Ectodermal cell (in vitro differentiated cells): ENCODE measurements at regions not wholly inside any gene's neighbourhood (a gene's known extent, or its start where the extent isn't known, plus 50 kb on each side); places are given as distances from the start of the nearest gene placed in this dataset.

Experiments
- H3K27ac ChIP-seq: 2 replicates; pipeline ENCODE4 v1.7.0; 2013; ENCODE audit warnings: mild to moderate bottlenecking, low read depth, low read length; ENCODE audit not compliant: insufficient read depth, poor library complexity, severe bottlenecking
- H3K27me3 ChIP-seq: 2 replicates; pipeline ENCODE4 v1.7.0; 2013; ENCODE audit warnings: mild to moderate bottlenecking, low read length; ENCODE audit not compliant: insufficient read depth, control insufficient read depth, poor library complexity, severe bottlenecking
- H3K36me3 ChIP-seq: one replicate; pipeline ENCODE4 v1.7.0; 2013; ENCODE audit warnings: low read length; ENCODE audit not compliant: control insufficient read depth, insufficient read depth
- H3K4me1 ChIP-seq: one replicate; pipeline ENCODE4 v1.7.0; 2013; ENCODE audit warnings: low read length; ENCODE audit not compliant: control insufficient read depth, insufficient read depth
- H3K4me3 ChIP-seq: 2 replicates; pipeline ENCODE4 v1.7.0; 2013; ENCODE audit warnings: low read depth, low read length, control low read depth; ENCODE audit not compliant: insufficient read depth
- H3K9me3 ChIP-seq: 2 replicates; pipeline ENCODE4 v1.7.0; 2013; ENCODE audit warnings: mild to moderate bottlenecking, low read length, moderate library complexity; ENCODE audit not compliant: control insufficient read depth
- WGBS, 2 experiments: methylation state at CpG; one replicate each; pipeline ENCODE4 v1.1.7; 2013; ENCODE audit warnings: missing lambda C conversion rate in 2 of 2; 5-methylcytosine and 5-hydroxymethylcytosine counted together

GRCh38 chr5:152337484-152337883 is 67.6 kb downstream of the NMUR2 start:
- no peaks in the 10 kb centered on the region for H3K27me3 ChIP-seq
- H3K4me3 ChIP-seq: no peak overlapping the region

GRCh38 chr5:152335461-152335860 is 69.6 kb downstream of the NMUR2 start:
- H3K9me3 ChIP-seq: no peaks in the 10 kb centered on the region
- H3K27ac ChIP-seq: no peak overlapping the region
- H3K4me3 ChIP-seq: no peak overlapping the region
- no peaks in the 10 kb centered on the region for H3K27me3 ChIP-seq
- no peaks in the 10 kb centered on the region for H3K4me1 ChIP-seq
- WGBS, 2 experiments: 94 to 96% methylated on average over 1 of the region's 1 CpG
- no peaks in the 10 kb centered on the region for H3K36me3 ChIP-seq

More at GRCh38 chr5:152337484-152337883, 67.6 kb downstream of the NMUR2 start:
- Histone ChIP-seq H3K36me3 (no peaks in the 10 kb centered on the region), H3K9me3 (no peaks in the 10 kb centered on the region), H3K27ac (no peak overlapping the region), H3K4me1 (no peaks in the 10 kb centered on the region)

- no peaks in the 10 kb centered on the region for H3K4me1 ChIP-seq
- WGBS, 2 experiments: 81 to 86% methylated on average over 5 of the region's 5 CpGs
- no peak overlapping the region for H3K4me3 ChIP-seq
- no peak overlapping the region for H3K27ac ChIP-seq
- no peaks in the 10 kb centered on the region for H3K9me3 ChIP-seq
- H3K36me3 ChIP-seq: no peaks in the 10 kb centered on the region
- H3K27me3 ChIP-seq: no peaks in the 10 kb centered on the region
These were observed 72.2 kb downstream of the NMUR2 start for GRCh38 chr5:152332716-152333460.

- 96 to 97% methylated on average over 2 of the region's 2 CpGs for WGBS, 2 experiments
- H3K9me3 ChIP-seq: no peaks in the 10 kb centered on the region
- no peak overlapping the region for H3K27ac ChIP-seq
- no peaks in the 10 kb centered on the region for H3K36me3 ChIP-seq
- no peaks in the 10 kb centered on the region for H3K4me1 ChIP-seq
- no peak overlapping the region for H3K4me3 ChIP-seq
- no peaks in the 10 kb centered on the region for H3K27me3 ChIP-seq
These were observed 73.4 kb downstream of the NMUR2 start for GRCh38 chr5:152331718-152332117.

- no peaks in the 10 kb centered on the region for H3K9me3 ChIP-seq
- H3K27me3 ChIP-seq: no peaks in the 10 kb centered on the region
- no peak overlapping the region for H3K27ac ChIP-seq
- H3K36me3 ChIP-seq: no peaks in the 10 kb centered on the region
- WGBS, 2 experiments: 100% methylated on average over 2 of the region's 2 CpGs
- no peaks in the 10 kb centered on the region for H3K4me1 ChIP-seq
- no peak overlapping the region for H3K4me3 ChIP-seq
These were observed 74.1 kb downstream of the NMUR2 start for GRCh38 chr5:152331006-152331405.

GRCh38 chr5:152329761-152330283 is 75.3 kb downstream of the NMUR2 start:
- H3K27ac ChIP-seq: no peak overlapping the region
- no peaks in the 10 kb centered on the region for H3K36me3 ChIP-seq

GRCh38 chr5:152329207-152329606 is 75.9 kb downstream of the NMUR2 start:
- Histone ChIP-seq H3K27me3 (no peaks in the 10 kb centered on the region), H3K9me3 (no peaks in the 10 kb centered on the region), H3K4me1 (no peaks in the 10 kb centered on the region), H3K27ac (no peak overlapping the region), H3K36me3 (no peaks in the 10 kb centered on the region), H3K4me3 (no peak overlapping the region)
- WGBS, 2 experiments: 89 to 90% methylated on average over 5 of the region's 5 CpGs

More at GRCh38 chr5:152329761-152330283, 75.3 kb downstream of the NMUR2 start:
- Histone ChIP-seq H3K27me3 (no peaks in the 10 kb centered on the region), H3K9me3 (no peaks in the 10 kb centered on the region), H3K4me3 (no peak overlapping the region), H3K4me1 (no peaks in the 10 kb centered on the region)
- WGBS, 2 experiments: 93 to 96% methylated on average over 5 of the region's 5 CpGs

GRCh38 chr5:152315942-152316341 is 89.1 kb downstream of the NMUR2 start:
- WGBS, 2 experiments: 90 to 98% methylated on average over 4 of the region's 4 CpGs
- Histone ChIP-seq H3K36me3 (no peaks in the 10 kb centered on the region), H3K27ac (no peak overlapping the region), H3K4me3 (no peak overlapping the region), H3K27me3 (no peaks in the 10 kb centered on the region), H3K4me1 (peaks cover 3% of the 10 kb centered on the region), H3K9me3 (no peaks in the 10 kb centered on the region)

GRCh38 chr5:152314196-152314829 is 90.8 kb downstream of the NMUR2 start:
- no peak overlapping the region for H3K27ac ChIP-seq
- no peaks in the 10 kb centered on the region for H3K27me3 ChIP-seq
- H3K4me1 ChIP-seq: peaks cover 15% of the 10 kb centered on the region
- no CpG with 5 or more reads among the region's 1 CpG for WGBS, 2 experiments
- no peak overlapping the region for H3K4me3 ChIP-seq
- H3K9me3 ChIP-seq: no peaks in the 10 kb centered on the region
- H3K36me3 ChIP-seq: no peaks in the 10 kb centered on the region

GRCh38 chr5:152309926-152310450 is 95.1 kb downstream of the NMUR2 start:
- H3K4me1 ChIP-seq: peaks cover 22% of the 10 kb centered on the region
- H3K27ac ChIP-seq: peak overlapping the region; percentile 16

More at GRCh38 chr5:152309926-152310450, 95.1 kb downstream of the NMUR2 start:
- no peaks in the 10 kb centered on the region for H3K36me3 ChIP-seq
- WGBS, 2 experiments: 46 to 51% methylated on average over 2 of the region's 2 CpGs
- H3K9me3 ChIP-seq: no peaks in the 10 kb centered on the region
- no peak overlapping the region for H3K4me3 ChIP-seq
- H3K27me3 ChIP-seq: no peaks in the 10 kb centered on the region
